ENCODE measurements at regions not wholly inside any gene's neighbourhood (a gene's known extent, or its start where the extent isn't known, plus 50 kb on each side); places are given as distances from the start of the nearest gene placed in this dataset.

DNA sequence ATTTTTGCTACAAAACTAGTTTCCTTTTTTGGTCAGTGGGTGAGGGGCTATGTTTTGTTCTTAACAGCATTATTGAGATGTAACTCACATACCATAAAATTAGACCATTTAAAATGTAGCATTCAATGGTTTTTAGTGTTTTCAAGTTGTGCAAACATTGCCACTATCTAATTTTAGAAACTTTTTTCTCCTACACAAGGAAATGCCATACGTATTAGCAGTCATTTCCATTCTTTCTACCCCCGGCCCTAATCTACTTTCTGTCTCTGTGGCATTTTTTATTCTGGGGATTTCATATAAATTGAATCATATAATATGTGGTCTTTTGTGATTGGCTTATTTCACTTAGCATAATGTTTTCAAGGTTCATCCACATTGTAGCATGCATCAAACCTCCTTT is 55.0 kb upstream of the TIPARP start:
- H3K9me2 ChIP-seq (ENCODE audit: insufficient read depth), result no peaks in the 10 kb centered on the region
- TF ChIP-seq SP1 (IDR thresholded peaks at IDR 0.05; ENCODE audit: low read depth) (no peak), JUND (IDR thresholded peaks at IDR 0.05) (no peak), EGR1 (IDR thresholded peaks at IDR 0.05; ENCODE audit: low read depth) (no peak), SIN3A (IDR thresholded peaks at IDR 0.05; ENCODE audit: low read depth) (no peak), FOSL1 (IDR thresholded peaks at IDR 0.05; ENCODE audit: low read depth) (no peak)
- TF ChIP-seq, protein P1, sequence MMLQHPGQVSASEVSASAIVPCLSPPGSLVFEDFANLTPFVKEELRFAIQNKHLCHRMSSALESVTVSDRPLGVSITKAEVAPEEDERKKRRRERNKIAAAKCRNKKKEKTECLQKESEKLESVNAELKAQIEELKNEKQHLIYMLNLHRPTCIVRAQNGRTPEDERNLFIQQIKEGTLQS (IDR thresholded peaks at IDR 0.05), result no peak
- H3K4me2 ChIP-seq (ENCODE audit: low read length), result no peak overlapping the region
- intact Hi-C loops (cut with micrococcal nuclease), result no loop called here
- peaks cover 0 to 29% of the 10 kb centered on the region in 2 experiments; a peak in 2 of 4 replicates for H3K4me1 ChIP-seq (ENCODE audit: control insufficient read depth in 1 of 2, insufficient read depth in 2 of 2, low read length in 2 of 2)
- no peak overlapping the region for H3K4me3 ChIP-seq (replicated peaks in 1 of 2; ENCODE audit: low read depth in 1 of 2, low read length in 2 of 2)
- no TSS peak for BruUV-seq (replicated peaks)
- no peak for ATAC-seq
- no peak overlapping the region for H3K27ac ChIP-seq (ENCODE audit: low read depth, low read length)
- H3K36me3 ChIP-seq (ENCODE audit: control insufficient read depth in 1 of 2, insufficient read depth in 2 of 2, low read length in 2 of 2), result no peaks in the 10 kb centered on the region
- CTCF ChIA-PET, result no interaction called here
- RAD21 ChIA-PET (ENCODE audit: low non-redundant PET in 1 of 2, low total read pairs in 2 of 2, uncharacterized antibody in 2 of 2, unreplicated experiment in 2 of 2), result no interaction called here
- no peak for DNase-seq (ENCODE audit: low read depth, low spot score)
- no peaks in the 10 kb centered on the region for H3K79me2 ChIP-seq (ENCODE audit: insufficient read depth, low read length)
- POLR2A ChIA-PET, result no interaction called here
- no peaks in the 10 kb centered on the region for H3K9me3 ChIP-seq (ENCODE audit: control insufficient read depth in 1 of 2, insufficient read depth in 1 of 2, low read depth in 1 of 2, low read length in 2 of 2)
- no peaks in the 10 kb centered on the region for H3K27me3 ChIP-seq (ENCODE audit: insufficient read depth, low read length)
- H2AFZ ChIP-seq (ENCODE audit: low read depth, low read length, poor library complexity, severe bottlenecking), result no peak overlapping the region
- no peaks in the 10 kb centered on the region for H4K20me1 ChIP-seq (ENCODE audit: insufficient read depth)
- H3K9ac ChIP-seq (ENCODE audit: low read length), result no peak overlapping the region

DNA sequence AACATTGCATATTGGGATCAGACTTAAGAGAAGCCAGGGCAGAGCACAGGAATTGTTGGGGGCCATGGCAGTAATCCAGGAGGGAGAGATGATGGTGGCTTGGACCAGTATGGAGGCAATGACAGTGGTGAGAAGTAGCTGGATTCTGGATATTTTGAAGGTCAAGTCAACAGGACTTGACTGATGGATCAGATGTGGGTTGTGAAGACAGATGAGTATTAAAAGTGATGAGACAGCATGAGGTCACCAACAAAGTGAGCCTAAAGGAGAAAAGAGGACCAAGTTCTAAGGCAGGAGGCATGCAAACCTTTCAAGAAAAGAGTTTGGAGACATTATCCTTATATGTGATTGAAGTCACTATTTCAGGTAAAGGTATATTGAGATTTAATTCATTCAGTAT is 56.6 kb upstream of the TIPARP start:
- Histone ChIP-seq H4K20me1 (ENCODE audit: insufficient read depth) (no peaks in the 10 kb centered on the region), H2AFZ (ENCODE audit: low read depth, low read length, poor library complexity, severe bottlenecking) (no peak overlapping the region), H3K4me1 (ENCODE audit: control insufficient read depth in 1 of 2, insufficient read depth in 2 of 2, low read length in 2 of 2) (peaks cover 0 to 29% of the 10 kb centered on the region in 2 experiments; a peak in 2 of 4 replicates), H3K9me3 (ENCODE audit: control insufficient read depth in 1 of 2, insufficient read depth in 1 of 2, low read depth in 1 of 2, low read length in 2 of 2) (no peaks in the 10 kb centered on the region), H3K27me3 (ENCODE audit: insufficient read depth, low read length) (no peaks in the 10 kb centered on the region), H3K36me3 (ENCODE audit: control insufficient read depth in 1 of 2, insufficient read depth in 2 of 2, low read length in 2 of 2) (no peaks in the 10 kb centered on the region), H3K27ac (ENCODE audit: low read depth, low read length) (no peak overlapping the region), H3K9ac (ENCODE audit: low read length) (no peak overlapping the region), H3K9me2 (ENCODE audit: insufficient read depth) (no peaks in the 10 kb centered on the region; the same call in 1 of the 2 replicates), H3K79me2 (ENCODE audit: insufficient read depth, low read length) (no peaks in the 10 kb centered on the region), H3K4me2 (ENCODE audit: low read length) (no peak overlapping the region), H3K4me3 (replicated peaks in 1 of 2; ENCODE audit: low read depth in 1 of 2, low read length in 2 of 2) (no peak overlapping the region)
- intact Hi-C loops (cut with micrococcal nuclease), result no loop called here
- POLR2A ChIA-PET, result interaction anchor here (1.4 kb wide), 1 partner anchor 63 kb away, joined by 4 read pairs; the partner anchor contains the start of gene SSR3
- TF ChIP-seq ELF1 (IDR thresholded peaks at IDR 0.05; ENCODE audit: borderline replicate concordance, low read depth), result no peak
- TF ChIP-seq CBX3 (IDR thresholded peaks at IDR 0.05; ENCODE audit: low read depth), result no peak
- TF ChIP-seq SIN3A (IDR thresholded peaks at IDR 0.05; ENCODE audit: low read depth), result no peak
- TF ChIP-seq, protein P2, sequence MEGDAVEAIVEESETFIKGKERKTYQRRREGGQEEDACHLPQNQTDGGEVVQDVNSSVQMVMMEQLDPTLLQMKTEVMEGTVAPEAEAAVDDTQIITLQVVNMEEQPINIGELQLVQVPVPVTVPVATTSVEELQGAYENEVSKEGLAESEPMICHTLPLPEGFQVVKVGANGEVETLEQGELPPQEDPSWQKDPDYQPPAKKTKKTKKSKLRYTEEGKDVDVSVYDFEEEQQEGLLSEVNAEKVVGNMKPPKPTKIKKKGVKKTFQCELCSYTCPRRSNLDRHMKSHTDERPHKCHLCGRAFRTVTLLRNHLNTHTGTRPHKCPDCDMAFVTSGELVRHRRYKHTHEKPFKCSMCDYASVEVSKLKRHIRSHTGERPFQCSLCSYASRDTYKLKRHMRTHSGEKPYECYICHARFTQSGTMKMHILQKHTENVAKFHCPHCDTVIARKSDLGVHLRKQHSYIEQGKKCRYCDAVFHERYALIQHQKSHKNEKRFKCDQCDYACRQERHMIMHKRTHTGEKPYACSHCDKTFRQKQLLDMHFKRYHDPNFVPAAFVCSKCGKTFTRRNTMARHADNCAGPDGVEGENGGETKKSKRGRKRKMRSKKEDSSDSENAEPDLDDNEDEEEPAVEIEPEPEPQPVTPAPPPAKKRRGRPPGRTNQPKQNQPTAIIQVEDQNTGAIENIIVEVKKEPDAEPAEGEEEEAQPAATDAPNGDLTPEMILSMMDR (IDR thresholded peaks at IDR 0.05 in 2 of 3, conservative IDR thresholded peaks at IDR 0.05 in 1 of 3; ENCODE audit: borderline replicate concordance in 1 of 3, insufficient read depth in 1 of 3, low read depth in 2 of 3, low read length in 2 of 3), result no peak
- no TSS peak for BruUV-seq (replicated peaks)
- ATAC-seq (no peak), DNase-seq (ENCODE audit: low read depth, low spot score) (no peak)
- CTCF ChIA-PET, result no interaction called here
- RAD21 ChIA-PET (ENCODE audit: low non-redundant PET in 1 of 2, low total read pairs in 2 of 2, uncharacterized antibody in 2 of 2, unreplicated experiment in 2 of 2), result no interaction called here

Measured in HCT116 (cell line).